NCI-H748 (cell line): ENCODE measurements at regions not wholly inside any gene's neighbourhood (a gene's known extent, or its start where the extent isn't known, plus 50 kb on each side); places are given as distances from the start of the nearest gene placed in this dataset.

ENCODE experiments used
- DNase-seq: peaks from one replicate; lab custom pipeline; 2025; ENCODE audit not compliant: unreplicated experiment; lab: John Stamatoyannopoulos, UW

GRCh38 chr12:77366616-77367015 lies 301.2 kb upstream of the E2F7 start:
- no peak for DNase-seq

DNA sequence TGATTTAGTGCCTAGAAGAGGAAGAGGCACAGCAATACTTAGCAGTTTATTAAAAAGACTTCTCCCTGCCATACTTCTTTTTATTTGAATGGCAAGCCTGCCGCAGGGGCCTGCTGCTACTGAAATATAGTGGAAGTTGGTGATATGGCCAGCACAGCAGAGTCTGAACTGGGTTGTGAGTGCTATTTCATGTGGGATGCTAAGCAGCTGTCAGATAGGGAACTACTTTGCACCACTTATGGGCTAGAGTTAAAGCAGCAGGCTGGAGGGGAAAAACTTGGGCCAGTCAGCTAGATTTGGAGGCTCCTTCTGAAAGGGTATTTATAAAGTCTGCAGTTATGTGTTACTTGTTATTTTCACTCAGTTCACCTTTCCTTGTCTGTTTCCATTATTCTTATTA lies 299.0 kb upstream of the E2F7 start:
- DNase-seq: no peak

GRCh38 chr12:77362509-77363210 lies 297.3 kb upstream of the E2F7 start:
- DNase-seq: peak; percentile 73

GRCh38 chr12:77357655-77358054 lies 292.3 kb upstream of the E2F7 start:
- DNase-seq: no peak

- DNase-seq: no peak
These were observed 289.5 kb upstream of the E2F7 start for GRCh38 chr12:77354766-77355362.

GRCh38 chr12:77352946-77353345 lies 287.6 kb upstream of the E2F7 start:
- DNase-seq: no peak

- DNase-seq: no peak
These were observed 286.5 kb upstream of the E2F7 start for GRCh38 chr12:77351860-77352259.

GRCh38 chr12:77349689-77350370 lies 284.5 kb upstream of the E2F7 start:
- no peak for DNase-seq

DNA sequence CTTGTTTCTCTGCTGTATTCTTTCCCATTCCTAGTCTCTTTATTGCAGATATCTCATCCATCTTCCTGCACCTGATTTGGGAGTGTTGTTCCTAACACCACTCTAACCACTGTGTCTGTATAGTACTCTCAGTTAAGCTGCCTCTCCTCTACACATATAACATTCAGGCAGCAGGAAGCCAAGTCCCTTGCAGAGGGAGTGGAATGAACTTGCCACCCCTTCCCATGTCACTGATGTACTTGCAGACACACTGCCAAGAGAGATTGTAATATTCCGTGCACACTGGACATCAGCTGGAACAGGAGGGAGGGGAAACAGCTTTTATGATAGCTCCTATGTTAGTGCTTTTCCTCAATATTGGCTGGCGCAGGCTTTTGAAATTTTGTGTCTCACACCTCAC lies 281.6 kb upstream of the E2F7 start:
- no peak for DNase-seq

DNA sequence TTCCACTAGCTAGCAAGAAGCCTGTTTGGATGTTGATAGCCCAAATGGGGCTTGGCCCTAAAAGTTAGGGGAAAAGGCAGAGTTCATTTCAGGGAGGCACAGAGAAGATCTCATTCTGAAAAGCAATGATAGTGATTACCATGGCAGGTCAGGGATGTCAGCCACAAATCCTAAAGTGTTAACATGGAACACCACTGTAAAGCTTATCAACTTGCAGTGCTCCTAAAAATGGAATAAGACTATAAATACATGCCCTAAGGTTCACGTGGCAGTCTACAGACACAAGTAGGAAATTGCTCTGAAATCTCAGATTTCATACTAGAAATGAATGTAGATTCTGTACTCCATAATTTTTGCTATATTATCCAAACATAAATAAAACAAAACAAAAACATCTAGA lies 280.0 kb upstream of the E2F7 start:
- DNase-seq: no peak

DNA sequence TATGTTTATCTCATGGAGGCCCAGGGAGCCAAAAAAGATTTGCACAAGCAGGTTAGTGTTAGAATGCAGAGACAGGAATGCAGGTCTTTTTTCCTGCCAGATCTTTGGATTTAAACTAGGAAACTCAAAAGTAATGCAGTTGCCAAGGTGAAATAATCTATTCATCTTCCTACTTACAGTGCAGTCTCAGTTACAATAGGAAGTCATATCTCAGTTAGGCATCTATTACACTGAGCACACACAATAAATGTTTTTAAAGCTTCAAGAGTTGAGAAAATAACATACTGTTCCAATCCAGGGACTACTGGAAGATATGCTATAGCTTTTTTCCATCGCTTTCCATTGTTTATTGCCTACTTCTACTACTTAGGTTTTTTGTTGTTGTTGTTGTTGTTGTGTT lies 279.3 kb upstream of the E2F7 start:
- DNase-seq: no peak

- DNase-seq: no peak
These were observed 277.9 kb upstream of the E2F7 start for GRCh38 chr12:77343291-77343690.

DNA sequence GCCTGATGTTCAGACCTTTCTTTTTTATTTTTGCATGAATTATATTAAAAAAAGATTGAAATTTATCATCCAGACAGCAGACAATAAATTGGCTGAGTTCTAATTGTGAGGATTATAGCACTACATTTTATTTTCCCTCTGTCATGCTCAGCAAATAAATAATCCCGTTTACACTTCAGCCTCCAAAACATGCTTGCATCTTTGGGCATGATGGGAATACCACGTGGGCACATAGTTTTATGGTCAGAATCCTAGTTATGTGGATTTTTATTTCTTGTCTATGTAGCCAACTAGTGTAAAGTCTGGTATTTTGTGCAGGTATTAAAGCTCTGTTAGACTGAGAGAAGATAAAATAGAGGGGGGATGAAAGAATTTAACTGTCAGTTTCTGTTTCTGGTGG lies 276.9 kb upstream of the E2F7 start:
- DNase-seq: no peak

GRCh38 chr12:77339610-77340009 lies 274.2 kb upstream of the E2F7 start:
- no peak for DNase-seq

DNA sequence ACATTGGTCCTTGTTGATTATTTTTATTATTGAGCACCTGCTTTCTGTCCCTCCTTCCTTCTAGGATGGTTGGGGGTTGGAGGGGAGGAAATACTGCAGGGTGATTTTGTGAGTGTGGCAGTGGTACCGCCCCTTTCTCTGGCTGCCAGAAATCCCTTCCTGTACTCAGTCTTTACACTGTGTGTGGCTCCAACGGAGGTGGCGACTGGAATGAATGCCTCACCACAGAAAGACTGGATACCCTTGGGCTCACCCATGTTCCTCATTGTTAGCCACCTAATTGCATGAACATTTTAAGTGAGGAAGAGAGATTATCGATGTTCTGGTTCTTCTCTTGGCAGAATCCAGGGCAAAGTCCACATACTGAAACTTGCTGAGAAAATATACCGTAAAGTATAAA lies 272.0 kb upstream of the E2F7 start:
- DNase-seq: peak; percentile 41

- DNase-seq: no peak
These were observed 269.4 kb upstream of the E2F7 start for GRCh38 chr12:77334806-77335205.

- DNase-seq: no peak
These were observed 263.0 kb upstream of the E2F7 start for GRCh38 chr12:77328326-77328725.

DNA sequence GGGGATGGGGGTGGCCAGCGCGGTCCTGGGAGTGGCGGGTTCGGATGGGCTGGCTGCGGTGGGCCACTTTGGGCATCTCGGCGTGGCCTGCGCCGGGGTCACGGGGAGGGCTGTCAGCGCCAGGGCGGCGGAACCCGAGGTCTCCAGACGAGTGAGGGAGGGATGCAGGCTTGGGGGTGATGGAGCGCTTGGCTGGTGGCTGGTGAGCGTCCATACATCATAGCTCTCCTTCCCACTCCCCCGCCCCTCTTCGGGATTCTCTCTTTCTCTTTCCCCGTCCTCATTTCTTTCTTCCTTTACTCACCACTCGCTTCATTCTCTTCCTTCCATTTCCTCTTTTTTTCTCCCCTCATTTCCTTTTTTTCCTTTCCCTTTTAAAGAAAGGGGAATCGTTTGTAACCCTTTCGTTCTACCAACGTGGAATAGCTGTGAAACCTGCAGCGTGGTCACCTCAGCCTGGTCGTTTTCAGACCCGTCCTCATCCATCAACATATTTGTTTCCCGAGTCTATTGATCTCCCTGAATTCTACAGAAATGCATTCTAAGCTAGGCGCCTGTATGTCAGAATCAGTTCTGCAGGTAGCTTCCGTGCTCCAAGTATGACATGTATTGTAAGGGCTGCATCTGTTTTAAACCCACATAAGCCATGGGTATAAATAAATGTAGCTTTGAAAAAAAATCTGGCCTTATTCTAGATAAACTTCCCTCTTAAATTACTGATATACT lies 260.3 kb upstream of the E2F7 start:
- DNase-seq: peak; percentile 41

DNA sequence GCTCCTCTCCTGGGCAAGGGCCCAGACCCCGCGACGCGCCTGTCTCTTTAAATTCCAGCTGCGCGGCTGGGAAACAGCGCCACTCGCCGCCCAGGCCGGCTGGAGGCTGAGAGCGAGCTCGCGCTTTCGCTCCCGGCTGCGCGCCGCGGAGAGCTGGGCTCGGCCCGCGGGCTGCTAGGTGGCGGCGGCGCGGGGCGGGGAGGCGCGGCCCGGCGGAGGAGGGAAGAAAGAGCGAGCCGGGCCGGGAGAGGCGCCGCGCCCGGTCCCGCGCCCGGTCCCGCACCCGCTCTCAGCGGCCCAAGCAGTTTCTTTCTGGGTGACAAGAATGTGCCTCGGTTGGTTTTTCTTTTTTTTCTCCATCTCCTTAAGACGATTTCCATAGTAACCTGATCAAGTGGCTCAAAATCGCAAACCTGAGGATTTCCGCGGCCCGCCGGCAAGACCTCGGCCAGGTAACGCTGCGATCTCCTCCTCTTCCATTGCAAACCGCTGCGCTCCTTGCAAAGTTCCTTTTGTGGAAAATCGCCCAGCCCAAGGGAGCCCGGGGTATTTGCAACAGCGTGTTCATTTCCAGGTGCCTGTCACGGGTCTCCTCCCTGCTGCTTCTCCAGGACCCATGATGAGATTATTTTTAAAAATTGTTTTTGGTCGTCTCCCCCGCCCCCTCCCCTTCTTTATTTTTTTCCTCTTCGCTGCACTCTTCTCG lies 259.5 kb upstream of the E2F7 start:
- DNase-seq: peak; percentile 89

- DNase-seq: no peak
These were observed 259.0 kb upstream of the E2F7 start for GRCh38 chr12:77324416-77324762.

DNA sequence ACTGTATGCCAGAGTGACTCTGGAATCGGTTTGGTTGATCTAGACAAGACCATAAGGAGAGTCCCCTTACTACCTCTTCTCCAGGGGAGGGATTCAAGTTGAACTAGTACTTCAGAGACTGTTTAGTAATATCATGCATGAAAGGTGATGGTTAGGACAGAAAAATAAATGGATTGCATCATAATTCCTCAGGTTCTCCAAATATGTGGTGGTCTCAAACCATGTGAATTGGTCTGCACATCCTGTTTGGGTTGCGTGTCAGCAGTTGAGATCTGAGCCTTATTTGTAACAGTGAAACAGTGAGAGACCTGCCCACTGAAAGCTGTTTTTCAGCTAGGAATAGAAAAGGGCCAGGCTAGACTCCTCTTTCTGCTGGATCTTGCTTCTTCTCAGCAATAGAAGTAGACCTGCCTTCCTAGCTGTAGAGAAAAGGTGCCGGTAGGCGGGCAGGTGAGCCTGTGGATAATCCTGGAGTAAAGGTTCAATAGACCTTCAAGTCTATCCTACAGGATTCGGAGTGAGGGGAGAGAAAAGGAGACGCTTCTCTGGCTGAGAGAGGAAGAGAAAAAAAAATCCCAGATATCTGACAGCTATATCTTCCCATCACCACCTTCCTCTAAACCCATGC lies 258.5 kb upstream of the E2F7 start:
- no peak for DNase-seq
